ENCODE measurements at regions not wholly inside any gene's neighbourhood (a gene's known extent, or its start where the extent isn't known, plus 50 kb on each side); places are given as distances from the start of the nearest gene placed in this dataset.

DNA sequence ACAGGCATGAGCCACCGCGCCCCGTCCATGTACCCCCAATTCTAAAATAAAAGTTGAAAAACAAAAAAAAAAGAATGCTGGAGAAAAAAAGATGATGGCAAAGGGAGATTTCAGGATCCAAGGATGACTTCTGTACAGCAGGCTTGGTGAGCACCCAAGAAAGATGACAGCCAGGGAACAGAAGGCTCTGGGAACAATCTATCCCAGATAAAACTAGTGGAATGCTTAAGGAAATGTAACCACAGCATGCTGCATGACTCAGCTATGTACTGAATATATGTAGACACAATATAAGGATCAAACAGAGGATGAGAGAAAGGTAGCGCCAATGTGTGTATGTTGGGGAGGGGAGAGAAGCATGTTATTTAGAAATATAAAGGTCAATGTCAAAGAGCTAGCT is 123.7 kb upstream of the TMTC1 start:
- H3K36me3 Mint-ChIP-seq (ENCODE audit: low read depth) = peaks cover 2% of the 10 kb centered on the region
- H3K27ac Mint-ChIP-seq (ENCODE audit: unreplicated experiment) = no peak overlapping the region
- H3K4me3 Mint-ChIP-seq (ENCODE audit: unreplicated experiment) = no peak overlapping the region
- TF ChIP-seq, protein P1, sequence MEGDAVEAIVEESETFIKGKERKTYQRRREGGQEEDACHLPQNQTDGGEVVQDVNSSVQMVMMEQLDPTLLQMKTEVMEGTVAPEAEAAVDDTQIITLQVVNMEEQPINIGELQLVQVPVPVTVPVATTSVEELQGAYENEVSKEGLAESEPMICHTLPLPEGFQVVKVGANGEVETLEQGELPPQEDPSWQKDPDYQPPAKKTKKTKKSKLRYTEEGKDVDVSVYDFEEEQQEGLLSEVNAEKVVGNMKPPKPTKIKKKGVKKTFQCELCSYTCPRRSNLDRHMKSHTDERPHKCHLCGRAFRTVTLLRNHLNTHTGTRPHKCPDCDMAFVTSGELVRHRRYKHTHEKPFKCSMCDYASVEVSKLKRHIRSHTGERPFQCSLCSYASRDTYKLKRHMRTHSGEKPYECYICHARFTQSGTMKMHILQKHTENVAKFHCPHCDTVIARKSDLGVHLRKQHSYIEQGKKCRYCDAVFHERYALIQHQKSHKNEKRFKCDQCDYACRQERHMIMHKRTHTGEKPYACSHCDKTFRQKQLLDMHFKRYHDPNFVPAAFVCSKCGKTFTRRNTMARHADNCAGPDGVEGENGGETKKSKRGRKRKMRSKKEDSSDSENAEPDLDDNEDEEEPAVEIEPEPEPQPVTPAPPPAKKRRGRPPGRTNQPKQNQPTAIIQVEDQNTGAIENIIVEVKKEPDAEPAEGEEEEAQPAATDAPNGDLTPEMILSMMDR (IDR thresholded peaks at IDR 0.05) = no peak
- no peak for DNase-seq (ENCODE audit: low spot score)
- peaks cover 3% of the 10 kb centered on the region for H3K4me1 Mint-ChIP-seq (ENCODE audit: low read depth)
- peaks cover 6% of the 10 kb centered on the region for H3K27me3 Mint-ChIP-seq (ENCODE audit: low read depth)
- peaks cover 8% of the 10 kb centered on the region for H3K9me3 Mint-ChIP-seq (ENCODE audit: low read depth)

DNA sequence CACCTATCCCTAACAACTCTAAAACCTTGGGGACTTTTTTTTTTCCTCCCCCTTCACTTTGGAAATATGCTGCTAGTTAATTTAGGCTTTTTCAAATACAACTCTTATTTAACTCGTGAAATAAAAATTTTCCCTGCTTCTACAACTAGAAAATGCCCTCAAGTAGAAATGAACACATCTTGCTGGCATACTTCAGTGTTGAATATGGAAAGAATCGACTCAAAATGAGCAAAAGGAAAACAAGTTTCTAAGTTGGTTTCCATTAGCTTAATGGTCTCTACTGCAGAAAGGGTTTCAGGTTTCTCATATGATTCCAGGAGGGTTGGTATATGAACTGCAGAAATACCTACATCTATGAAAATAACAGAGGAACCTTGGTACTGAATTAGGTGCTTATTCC is 118.3 kb upstream of the TMTC1 start:
- TF ChIP-seq, protein P1 (IDR thresholded peaks at IDR 0.05) = no peak
- H3K36me3 Mint-ChIP-seq (ENCODE audit: low read depth) = no peaks in the 10 kb centered on the region
- peaks cover 8% of the 10 kb centered on the region for H3K27me3 Mint-ChIP-seq (ENCODE audit: low read depth)
- H3K27ac Mint-ChIP-seq (ENCODE audit: unreplicated experiment) = no peak overlapping the region
- DNase-seq (ENCODE audit: low spot score) = no peak
- no peak overlapping the region for H3K4me3 Mint-ChIP-seq (ENCODE audit: unreplicated experiment)
- peaks cover 4% of the 10 kb centered on the region for H3K9me3 Mint-ChIP-seq (ENCODE audit: low read depth)
- no peaks in the 10 kb centered on the region for H3K4me1 Mint-ChIP-seq (ENCODE audit: low read depth)

DNA sequence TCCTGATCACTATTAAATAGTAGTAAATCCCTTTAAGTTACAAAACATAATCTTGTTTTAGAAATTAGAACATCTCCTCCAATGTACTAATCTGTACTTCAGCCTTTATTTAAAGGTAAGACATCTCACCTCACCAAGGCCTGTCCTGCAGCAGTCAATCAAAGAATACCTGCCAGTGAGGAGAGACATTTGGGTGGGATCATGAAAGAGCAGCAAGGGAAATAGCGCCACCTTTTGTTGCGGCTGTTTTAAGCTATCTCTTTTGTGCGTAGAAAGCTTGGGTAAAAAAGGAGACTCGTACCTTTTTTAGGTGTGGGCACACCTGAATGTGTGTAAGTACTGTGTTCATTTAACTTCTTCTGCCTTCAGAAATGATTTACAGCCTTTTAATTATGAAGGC is 117.8 kb upstream of the TMTC1 start:
- Mint-ChIP-seq H3K9me3 (ENCODE audit: low read depth) (peaks cover 1% of the 10 kb centered on the region), H3K27me3 (ENCODE audit: low read depth) (peaks cover 8% of the 10 kb centered on the region), H3K27ac (ENCODE audit: unreplicated experiment) (no peak overlapping the region), H3K4me1 (ENCODE audit: low read depth) (no peaks in the 10 kb centered on the region), H3K4me3 (ENCODE audit: unreplicated experiment) (no peak overlapping the region), H3K36me3 (ENCODE audit: low read depth) (no peaks in the 10 kb centered on the region)
- TF ChIP-seq, protein P1 (IDR thresholded peaks at IDR 0.05) = no peak
- DNase-seq (ENCODE audit: low spot score) = no peak

DNA sequence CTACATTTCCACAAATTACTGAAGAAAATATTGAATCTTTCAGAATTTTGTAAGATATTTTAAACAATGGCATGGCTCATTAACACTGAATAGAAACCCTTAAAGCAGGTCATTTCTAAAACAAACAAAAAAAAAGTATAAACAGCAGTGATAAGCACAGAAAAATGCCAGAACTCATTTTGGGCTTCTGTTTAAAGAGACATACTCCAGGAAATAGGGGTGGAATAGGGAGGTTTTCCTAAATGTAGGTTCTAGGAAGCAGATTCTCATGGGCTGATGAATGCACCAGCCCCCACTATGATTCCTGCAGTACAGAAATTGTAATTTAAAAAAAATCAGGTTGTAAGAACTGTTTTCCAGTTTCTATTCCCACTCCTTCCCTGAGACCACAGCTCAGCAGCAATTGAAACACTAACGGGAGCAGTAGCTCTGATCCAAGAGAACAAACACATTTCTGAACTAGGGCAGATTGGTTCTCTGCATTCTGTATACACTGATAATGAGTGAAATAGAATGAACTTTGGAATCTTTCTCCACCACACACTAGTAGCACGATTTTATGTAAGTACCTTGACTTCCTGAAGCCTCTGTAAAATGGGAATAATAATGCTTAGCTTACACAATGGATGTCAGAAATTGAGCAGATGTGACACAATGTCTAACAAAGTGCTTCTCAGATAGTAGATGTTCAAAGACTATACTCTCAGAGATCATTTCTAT is 115.6 kb upstream of the TMTC1 start:
- Mint-ChIP-seq H3K27ac (ENCODE audit: unreplicated experiment) (no peak overlapping the region), H3K9me3 (ENCODE audit: low read depth) (no peaks in the 10 kb centered on the region), H3K36me3 (ENCODE audit: low read depth) (no peaks in the 10 kb centered on the region), H3K4me3 (ENCODE audit: unreplicated experiment) (no peak overlapping the region), H3K4me1 (ENCODE audit: low read depth) (no peaks in the 10 kb centered on the region), H3K27me3 (ENCODE audit: low read depth) (peaks cover 5% of the 10 kb centered on the region)
- TF ChIP-seq, protein P1 (IDR thresholded peaks at IDR 0.05) = no peak
- DNase-seq (ENCODE audit: low spot score) = no peak

DNA sequence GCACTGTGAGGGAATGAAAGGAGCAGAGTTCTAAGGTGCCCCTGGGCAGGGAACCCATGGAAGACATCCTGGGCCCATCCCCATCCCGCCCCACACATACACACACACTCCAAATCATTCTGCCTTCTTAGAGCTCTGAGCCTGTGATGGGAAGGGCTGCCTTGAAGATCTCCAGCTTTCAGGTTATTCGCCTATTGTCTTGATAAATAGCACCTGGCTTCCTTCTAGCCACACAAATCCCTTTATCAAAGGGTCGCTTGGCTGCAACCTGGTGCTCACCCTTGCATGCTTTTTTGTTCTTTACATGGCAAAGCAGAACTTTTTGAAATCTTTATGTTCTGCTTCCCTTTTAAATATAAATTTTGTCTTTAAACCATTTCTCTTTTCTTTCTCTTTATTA is 112.2 kb upstream of the TMTC1 start:
- TF ChIP-seq, protein P1 (IDR thresholded peaks at IDR 0.05) = no peak
- H3K9me3 Mint-ChIP-seq (ENCODE audit: low read depth) = no peaks in the 10 kb centered on the region
- H3K4me1 Mint-ChIP-seq (ENCODE audit: low read depth) = no peaks in the 10 kb centered on the region
- no peak overlapping the region for H3K4me3 Mint-ChIP-seq (ENCODE audit: unreplicated experiment)
- H3K27me3 Mint-ChIP-seq (ENCODE audit: low read depth) = peaks cover 5% of the 10 kb centered on the region
- no peak overlapping the region for H3K27ac Mint-ChIP-seq (ENCODE audit: unreplicated experiment)
- no peak for DNase-seq (ENCODE audit: low spot score)
- H3K36me3 Mint-ChIP-seq (ENCODE audit: low read depth) = no peaks in the 10 kb centered on the region
